ENCODE measurements at regions not wholly inside any gene's neighbourhood (a gene's known extent, or its start where the extent isn't known, plus 50 kb on each side); places are given as distances from the start of the nearest gene placed in this dataset.

GRCh38 chr18:42654556-42654955, 460.9 kb downstream of the RIT2 start:
- TF ChIP-seq CTCF (IDR thresholded peaks at IDR 0.05) (no peak), EZH2 (IDR thresholded peaks at IDR 0.05) (no peak), EZH2phosphoT487 (IDR thresholded peaks at IDR 0.05) (no peak)

Measured in neural progenitor cell (in vitro differentiated cells).